IMR-90 (cell line): ENCODE measurements at regions not wholly inside any gene's neighbourhood (a gene's known extent, or its start where the extent isn't known, plus 50 kb on each side); places are given as distances from the start of the nearest gene placed in this dataset. TPM values are rescaled to one million over a fixed set of nuclear protein-coding genes. Genes with fewer than 3 reads are reported as not detected.
"Not testable (repeated sequence)": the region's sequence is repeated elsewhere in the genome, so short reads cannot be mapped to it uniquely, and the experiment has no call there.

Experiments
- ATAC-seq: fragments of 200-7000 bp; cut with Tn5 transposase; 2 replicates; pipeline ENCODE4 v1.9.1; 2020; ENCODE audit warnings: low read depth, mild to moderate bottlenecking, moderate library complexity
- BruUV-seq: library from RNA; stranded (reverse); fragments of 400-500 nt; replicated peaks from 2 replicates; lab custom pipeline; 2021; lab: Mats Ljungman, UMichigan
- CTCF ChIA-PET: fragments of 300-600 bp; formaldehyde crosslinking; extraction: SDS; loops from one replicate; lab custom pipeline; 2021; ENCODE audit warnings: antibody characterized with exemption; lab: Yijun Ruan, JAX
- POLR2A ChIA-PET: fragments of 300-600 bp; sonication (Branson Sonifier 250); formaldehyde crosslinking; loops from one replicate; lab custom pipeline; 2022; ENCODE audit warnings: antibody characterized with exemption; ENCODE audit not compliant: unreplicated experiment; lab: Charles Lee
- DNase-seq: peaks from one replicate; pipeline ENCODE4 v3.0.0; 2013
- H2AFZ ChIP-seq: replicated peaks from 2 replicates; pipeline ENCODE3; 2013; ENCODE audit warnings: low read length, mild to moderate bottlenecking; ENCODE audit not compliant: poor library complexity
- H2AK5ac ChIP-seq: 2 replicates; pipeline ENCODE4 v1.6.1; 2013; ENCODE audit warnings: low read depth, low read length, inconsistent platforms
- H2AK9ac ChIP-seq: replicated peaks from 2 replicates; pipeline ENCODE3; 2013; ENCODE audit warnings: mild to moderate bottlenecking, low read depth, low read length, moderate library complexity; ENCODE audit not compliant: poor library complexity
- H2BK120ac ChIP-seq: 2 replicates; pipeline ENCODE4 v1.6.1; 2013; ENCODE audit warnings: low read depth, low read length, inconsistent platforms
- H2BK15ac ChIP-seq: 3 replicates; pipeline ENCODE4 v1.6.1; 2013; ENCODE audit warnings: low read depth, low read length, inconsistent platforms
- H2BK20ac ChIP-seq: 2 replicates; pipeline ENCODE4 v1.6.1; 2013; ENCODE audit warnings: low read depth, mild to moderate bottlenecking, inconsistent platforms, low read length, moderate library complexity
- H2BK5ac ChIP-seq: 2 replicates; pipeline ENCODE4 v1.6.1; 2013; ENCODE audit warnings: mild to moderate bottlenecking, low read depth, low read length, inconsistent platforms; ENCODE audit not compliant: poor library complexity, severe bottlenecking
- H3K14ac ChIP-seq: replicated peaks from 2 replicates; pipeline ENCODE4 v1.6.1; 2013; ENCODE audit warnings: low read depth, low read length, inconsistent platforms
- H3K18ac ChIP-seq: 2 replicates; pipeline ENCODE4 v1.6.1; 2013; ENCODE audit warnings: low read depth, low read length, control low read depth
- H3K23ac ChIP-seq: 2 replicates; pipeline ENCODE4 v1.6.1; 2013; ENCODE audit warnings: low read depth, low read length, inconsistent platforms
- H3K27ac ChIP-seq: 2 replicates; pipeline ENCODE4 v1.5.1; 2013; ENCODE audit warnings: mild to moderate bottlenecking, control low read depth, low read length; ENCODE audit not compliant: insufficient read depth
- H3K27me3 ChIP-seq: 2 replicates; pipeline ENCODE4 v1.6.1; 2013; ENCODE audit warnings: low read length; ENCODE audit not compliant: control insufficient read depth, insufficient read depth
- H3K36me3 ChIP-seq: 2 replicates; pipeline ENCODE4 v1.6.1; 2013; ENCODE audit warnings: low read length, mixed read lengths; ENCODE audit not compliant: control insufficient read depth, insufficient read depth
- H3K4ac ChIP-seq: 2 replicates; pipeline ENCODE4 v1.6.1; 2013; ENCODE audit warnings: low read depth, low read length, inconsistent platforms
- H3K4me1 ChIP-seq: 2 replicates; pipeline ENCODE4 v1.6.1; 2013; ENCODE audit warnings: low read length, mixed read lengths; ENCODE audit not compliant: control insufficient read depth, insufficient read depth
- H3K4me2 ChIP-seq: 2 replicates; pipeline ENCODE4 v1.6.1; 2013; ENCODE audit warnings: low read depth, mild to moderate bottlenecking, control low read depth, low read length, moderate library complexity
- H3K4me3 ChIP-seq: 2 replicates; pipeline ENCODE4 v1.5.1; 2013; ENCODE audit warnings: low read depth, mild to moderate bottlenecking, control low read depth, low read length, moderate library complexity; ENCODE audit not compliant: insufficient read depth
- H3K56ac ChIP-seq: 2 replicates; pipeline ENCODE4 v1.6.1; 2013; ENCODE audit warnings: low read length, inconsistent platforms; ENCODE audit not compliant: insufficient read depth; ENCODE audit errors: extremely low read depth
- H3K79me1 ChIP-seq, 2 experiments: 2 replicates each; pipeline ENCODE4 v1.6.1; 2013; ENCODE audit warnings: low read length in 2 of 2, inconsistent platforms in 1 of 2, low read depth in 1 of 2
- H3K9ac ChIP-seq: 2 replicates; pipeline ENCODE4 v1.6.1; 2013; ENCODE audit warnings: low read depth, low read length, control low read depth
- H3K9me1 ChIP-seq: 2 replicates; pipeline ENCODE4 v1.6.1; 2013; ENCODE audit warnings: low read length, inconsistent platforms; ENCODE audit not compliant: insufficient read depth
- H3K9me3 ChIP-seq: 2 replicates; pipeline ENCODE4 v1.6.1; 2013; ENCODE audit warnings: low read length; ENCODE audit not compliant: control insufficient read depth, insufficient read depth
- H4K20me1 ChIP-seq: 2 replicates; pipeline ENCODE4 v1.6.1; 2013; ENCODE audit warnings: low read length, inconsistent platforms; ENCODE audit not compliant: insufficient read depth
- H4K5ac ChIP-seq: 2 replicates; pipeline ENCODE4 v1.6.1; 2013; ENCODE audit warnings: mild to moderate bottlenecking, low read depth, low read length, control low read depth
- H4K8ac ChIP-seq, 2 experiments: 2 replicates each; pipeline ENCODE4 v1.6.1; 2013; ENCODE audit warnings: low read depth in 2 of 2, low read length in 2 of 2, control low read depth in 1 of 2, inconsistent platforms in 1 of 2
- H4K91ac ChIP-seq: 2 replicates; pipeline ENCODE4 v1.6.1; 2013; ENCODE audit warnings: low read depth, low read length, inconsistent platforms; ENCODE audit not compliant: insufficient read depth
- WGBS, 2 experiments: methylation state at CpG; one replicate each; pipeline versions ENCODE4 v1.1.5 to v1.1.7; 2013; ENCODE audit warnings: missing lambda C conversion rate in 2 of 2; ENCODE audit not compliant: insufficient read length in 1 of 2; ENCODE audit errors: extremely low coverage in 2 of 2; 5-methylcytosine and 5-hydroxymethylcytosine counted together
- dilution Hi-C: fragments of 300-500 bp; cut with HindIII; formaldehyde crosslinking; loops from one replicate; pipeline ENCODE4 v1.14.3; 2018; ENCODE audit warnings: low sequenced_read_pairs; ENCODE audit not compliant: unreplicated experiment
- in situ Hi-C: fragments of 300-500 bp; cut with MboI; formaldehyde crosslinking; loops from 3 replicates; pipeline ENCODE4 v1.14.3; 2019; ENCODE audit warnings: low sequenced_read_pairs, inconsistent platforms, mixed read lengths
- intact Hi-C: fragments of 100-400 bp; cut with micrococcal nuclease; formaldehyde crosslinking; loops from 2 replicates; pipeline ENCODE4 v1.10.0; 2022
- microRNA-seq, 2 experiments: library from miRNA; stranded (forward) in 1 of 2; unstranded in 1 of 2; fragments of 10-50 nt in 1 of 2; fragments of <30 nt in 1 of 2; gene quantifications in 1 of 2; microRNA quantifications in 1 of 2; one replicate each; pipeline versions ENCODE3 to v1.1.0; 2013 to 2020; ENCODE audit not compliant: insufficient read depth in 1 of 2, insufficient read length in 1 of 2, unreplicated experiment in 1 of 2
- small RNA-seq, 5 experiments: library from RNA; depleted of rRNA; stranded (forward); fragments of <200 nt; gene quantifications; one replicate each; pipeline ENCODE3, GENCODE V24; 2012

- H2BK120ac ChIP-seq, intact Hi-C loops, H3K27me3 ChIP-seq, H3K9me3 ChIP-seq, dilution Hi-C loops, H3K9ac ChIP-seq, BruUV-seq, H3K4me1 ChIP-seq, H2BK5ac ChIP-seq, H3K18ac ChIP-seq, H2AFZ ChIP-seq, H2BK15ac ChIP-seq, H3K9me1 ChIP-seq, H3K4me2 ChIP-seq, H2AK5ac ChIP-seq, CTCF ChIA-PET, H3K23ac ChIP-seq, H4K5ac ChIP-seq, H4K91ac ChIP-seq, H4K8ac ChIP-seq, H3K27ac ChIP-seq, H3K4ac ChIP-seq, H4K20me1 ChIP-seq, in situ Hi-C loops, H3K14ac ChIP-seq, DNase-seq, ATAC-seq, H3K36me3 ChIP-seq, H3K56ac ChIP-seq, H2BK20ac ChIP-seq, H3K79me1 ChIP-seq, H3K4me3 ChIP-seq, POLR2A ChIA-PET, H2AK9ac ChIP-seq: not testable (repeated sequence)
- no CpG with 5 or more reads among the region's 4 CpGs for WGBS, 2 experiments
These were observed 91.8 kb downstream of the QRSL1 start for GRCh38 chr6:106721189-106721588.

Small RNA genes lying in the stretch of these regions (microRNA-seq; reads per million reads assigned to microRNA genes)
- gene MIR587 (ENCODE audit: insufficient read depth in 1 of 2, insufficient read length in 1 of 2, unreplicated experiment in 1 of 2) (0 reads per million in 2 experiments), gene RNU6-117P (ENCODE audit: insufficient read depth, insufficient read length) (not detected)

Small RNA genes lying in the stretch of these regions (small RNA-seq; reads per million reads assigned to genes)
- 0 reads per million in 5 experiments for gene MIR587
- gene RNU6-117P, result 0 reads per million in 5 experiments
